ENCODE measurements at regions not wholly inside any gene's neighbourhood (a gene's known extent, or its start where the extent isn't known, plus 50 kb on each side); places are given as distances from the start of the nearest gene placed in this dataset.

DNA sequence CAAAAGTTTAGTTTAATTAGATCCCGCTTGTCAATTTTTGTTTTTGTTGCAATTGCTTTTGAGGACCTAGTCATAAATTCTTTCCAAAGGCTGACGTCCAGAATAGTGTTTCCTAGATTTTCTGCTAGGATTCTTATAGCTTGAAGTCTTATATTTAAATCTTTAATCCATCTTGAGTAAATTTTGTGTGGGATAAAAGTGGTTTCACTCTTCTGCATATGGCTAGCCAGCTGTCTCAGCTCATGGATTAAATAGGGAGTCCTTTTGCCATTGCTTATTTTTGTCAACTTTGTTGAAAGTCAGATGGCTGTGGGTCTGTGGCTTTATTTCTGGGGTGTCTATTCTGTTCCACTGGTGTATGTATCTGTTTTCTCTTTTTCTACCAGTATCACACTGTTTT, 801.3 kb upstream of the ADGRL4 start:
- Histone ChIP-seq H3K9ac (ENCODE audit: low read depth in 1 of 2, low read length in 2 of 2) (no peak overlapping the region), H3K27ac (ENCODE audit: low read depth, low read length) (no peak overlapping the region), H3K4me3 (ENCODE audit: low read depth in 1 of 2, low read length in 2 of 2) (no peak overlapping the region), H3K9me3 (ENCODE audit: control insufficient read depth in 1 of 2, low read length in 2 of 2) (peaks cover 0 to 9% of the 10 kb centered on the region in 2 donors), H3K36me3 (ENCODE audit: control insufficient read depth in 1 of 2, insufficient read depth in 2 of 2, low read length in 2 of 2) (no peaks in the 10 kb centered on the region), H3K4me1 (ENCODE audit: control insufficient read depth in 1 of 2, insufficient read depth in 2 of 2, low read length in 2 of 2) (no peaks in the 10 kb centered on the region), H3K27me3 (ENCODE audit: control insufficient read depth in 1 of 2, insufficient read depth in 2 of 2, low read length in 2 of 2) (no peaks in the 10 kb centered on the region)

DNA sequence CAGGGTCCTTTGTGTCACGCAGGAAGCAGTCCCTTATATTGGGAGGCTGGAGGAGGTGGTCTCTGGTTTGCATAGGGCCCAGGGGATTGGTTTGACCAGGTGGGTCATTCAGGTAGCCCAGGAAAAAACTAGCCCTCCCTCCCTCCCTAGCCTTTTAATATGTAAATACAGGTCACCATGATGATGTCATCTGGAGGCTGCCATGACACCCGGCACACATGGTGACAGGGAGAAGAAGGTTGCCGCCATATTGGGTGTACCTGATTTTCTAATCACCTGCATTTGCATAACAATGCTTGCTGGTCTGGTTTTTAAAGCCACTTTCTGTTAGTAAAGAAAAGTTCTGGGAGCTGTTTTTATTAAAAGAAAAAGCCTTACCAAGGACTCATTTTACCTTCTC, 791.0 kb upstream of the ADGRL4 start:
- no peaks in the 10 kb centered on the region for H3K9me3 ChIP-seq (ENCODE audit: control insufficient read depth in 1 of 2, low read length in 2 of 2)

DNA sequence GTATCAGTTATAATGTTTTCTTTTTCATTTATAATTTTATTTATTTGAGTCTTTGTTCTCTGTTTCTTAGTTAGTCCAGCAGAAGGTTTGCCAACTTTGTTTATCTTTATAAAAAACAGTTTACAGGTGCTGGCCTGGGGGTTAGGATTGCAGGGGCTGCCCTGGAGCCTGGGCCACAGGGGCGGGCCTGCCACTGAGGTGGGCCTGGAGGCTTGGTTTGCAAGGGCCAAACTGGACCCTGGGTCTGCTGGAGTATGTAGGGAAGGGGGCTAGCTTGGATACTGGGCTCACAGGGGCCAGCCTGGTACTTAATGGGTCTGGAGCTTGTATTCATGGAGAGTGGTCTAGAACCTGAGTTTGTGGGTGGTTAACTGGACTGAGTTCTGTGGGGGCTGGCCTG, 789.9 kb upstream of the ADGRL4 start:
- no peaks in the 10 kb centered on the region for H3K9me3 ChIP-seq (ENCODE audit: control insufficient read depth in 1 of 2, low read length in 2 of 2)
- no peak overlapping the region for H3K4me3 ChIP-seq (ENCODE audit: low read depth in 1 of 2, low read length in 2 of 2)
- H3K27ac ChIP-seq (ENCODE audit: low read depth, low read length): no peak overlapping the region
- no peaks in the 10 kb centered on the region for H3K27me3 ChIP-seq (ENCODE audit: control insufficient read depth in 1 of 2, insufficient read depth in 2 of 2, low read length in 2 of 2)
- H3K36me3 ChIP-seq (ENCODE audit: control insufficient read depth in 1 of 2, insufficient read depth in 2 of 2, low read length in 2 of 2): no peaks in the 10 kb centered on the region
- no peak overlapping the region for H3K9ac ChIP-seq (ENCODE audit: low read depth in 1 of 2, low read length in 2 of 2)
- H3K4me1 ChIP-seq (ENCODE audit: control insufficient read depth in 1 of 2, insufficient read depth in 2 of 2, low read length in 2 of 2): no peaks in the 10 kb centered on the region

More for the DNA sequence above, 791.0 kb upstream of the ADGRL4 start:
- Histone ChIP-seq H3K4me1 (ENCODE audit: control insufficient read depth in 1 of 2, insufficient read depth in 2 of 2, low read length in 2 of 2) (no peaks in the 10 kb centered on the region), H3K27ac (ENCODE audit: low read depth, low read length) (no peak overlapping the region), H3K27me3 (ENCODE audit: control insufficient read depth in 1 of 2, insufficient read depth in 2 of 2, low read length in 2 of 2) (no peaks in the 10 kb centered on the region), H3K9ac (ENCODE audit: low read depth in 1 of 2, low read length in 2 of 2) (no peak overlapping the region), H3K36me3 (ENCODE audit: control insufficient read depth in 1 of 2, insufficient read depth in 2 of 2, low read length in 2 of 2) (no peaks in the 10 kb centered on the region), H3K4me3 (ENCODE audit: low read depth in 1 of 2, low read length in 2 of 2) (no peak overlapping the region)

DNA sequence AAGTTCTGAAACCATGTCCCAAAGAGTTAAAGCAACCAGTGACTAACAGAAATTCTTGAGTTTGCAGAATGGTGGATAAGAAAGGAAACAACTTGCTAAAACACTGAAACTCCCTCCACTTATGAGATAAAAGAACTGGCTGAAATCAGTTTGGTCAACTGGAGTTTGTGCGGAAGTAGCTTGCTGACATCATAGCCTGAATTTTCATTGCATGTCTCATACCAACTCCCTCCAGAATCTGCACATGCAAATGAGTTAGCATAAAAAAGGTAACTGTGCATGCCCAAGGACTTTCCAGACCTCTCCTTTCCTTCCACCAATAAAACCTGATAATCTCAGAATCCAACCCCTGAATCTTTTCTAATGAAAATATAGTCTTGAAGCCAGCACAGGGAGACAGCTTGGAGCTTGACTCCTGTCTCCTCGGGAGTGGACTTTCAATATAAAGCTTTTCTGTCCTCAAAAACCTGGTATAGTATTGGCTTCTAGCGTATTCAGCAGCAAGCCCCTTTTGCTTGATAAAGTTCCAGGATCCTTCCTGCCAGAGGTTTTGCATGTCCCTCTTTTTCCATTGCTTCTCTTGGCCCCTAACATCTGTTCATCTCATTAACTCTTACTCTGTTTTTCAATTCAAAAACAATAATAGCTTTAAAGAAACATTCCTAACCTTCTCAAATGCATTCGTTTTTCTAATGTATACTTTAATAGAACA, 785.8 kb upstream of the ADGRL4 start:
- no peak overlapping the region for H3K4me3 ChIP-seq (ENCODE audit: low read depth in 1 of 2, low read length in 2 of 2)
- no peak overlapping the region for H3K27ac ChIP-seq (ENCODE audit: low read depth, low read length)

DNA sequence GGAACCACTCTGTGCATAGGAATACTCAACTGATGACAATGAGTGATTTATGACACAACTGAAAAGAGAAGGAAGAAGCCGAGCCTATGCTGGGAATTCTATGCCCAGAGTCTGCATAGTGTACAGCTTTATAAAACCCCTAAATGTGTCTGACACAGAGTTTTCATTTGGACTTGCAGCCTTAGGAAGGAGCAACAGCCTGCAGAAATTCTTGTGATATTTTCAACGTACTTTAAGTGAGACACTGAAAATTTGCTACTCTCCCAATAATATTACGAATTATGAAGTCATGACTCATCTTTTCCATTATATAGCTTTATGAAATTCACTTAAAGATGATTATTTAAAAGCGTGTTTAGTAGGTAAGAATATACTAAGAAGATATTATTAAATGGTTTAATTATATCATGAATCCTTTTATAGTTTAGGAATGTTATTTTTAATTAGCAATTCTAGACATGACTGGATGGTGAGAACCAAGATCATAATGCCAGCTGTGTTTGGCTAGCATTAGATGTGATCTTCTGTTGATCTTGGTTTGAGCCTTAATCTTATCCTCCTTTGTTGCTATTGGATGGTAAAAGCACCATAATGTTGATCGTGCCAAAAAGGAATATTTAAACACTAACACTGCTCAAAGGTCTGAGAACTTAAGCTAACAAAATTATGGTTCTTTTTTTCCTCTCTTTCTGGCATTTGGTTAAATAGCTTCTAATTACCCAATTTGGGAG, 785.1 kb upstream of the ADGRL4 start:
- Histone ChIP-seq H3K27ac (ENCODE audit: low read depth, low read length) (no peak overlapping the region), H3K4me3 (ENCODE audit: low read depth in 1 of 2, low read length in 2 of 2) (no peak overlapping the region), H3K9me3 (ENCODE audit: control insufficient read depth in 1 of 2, low read length in 2 of 2) (no peaks in the 10 kb centered on the region), H3K36me3 (ENCODE audit: control insufficient read depth in 1 of 2, insufficient read depth in 2 of 2, low read length in 2 of 2) (no peaks in the 10 kb centered on the region), H3K9ac (ENCODE audit: low read depth in 1 of 2, low read length in 2 of 2) (no peak overlapping the region), H3K4me1 (ENCODE audit: control insufficient read depth in 1 of 2, insufficient read depth in 2 of 2, low read length in 2 of 2) (no peaks in the 10 kb centered on the region), H3K27me3 (ENCODE audit: control insufficient read depth in 1 of 2, insufficient read depth in 2 of 2, low read length in 2 of 2) (no peaks in the 10 kb centered on the region)

More for the DNA sequence above, 785.8 kb upstream of the ADGRL4 start:
- no peaks in the 10 kb centered on the region for H3K36me3 ChIP-seq (ENCODE audit: control insufficient read depth in 1 of 2, insufficient read depth in 2 of 2, low read length in 2 of 2)
- no peaks in the 10 kb centered on the region for H3K4me1 ChIP-seq (ENCODE audit: control insufficient read depth in 1 of 2, insufficient read depth in 2 of 2, low read length in 2 of 2)
- H3K9ac ChIP-seq (ENCODE audit: low read depth in 1 of 2, low read length in 2 of 2): no peak overlapping the region
- no peaks in the 10 kb centered on the region for H3K9me3 ChIP-seq (ENCODE audit: control insufficient read depth in 1 of 2, low read length in 2 of 2)
- H3K27me3 ChIP-seq (ENCODE audit: control insufficient read depth in 1 of 2, insufficient read depth in 2 of 2, low read length in 2 of 2): no peaks in the 10 kb centered on the region

DNA sequence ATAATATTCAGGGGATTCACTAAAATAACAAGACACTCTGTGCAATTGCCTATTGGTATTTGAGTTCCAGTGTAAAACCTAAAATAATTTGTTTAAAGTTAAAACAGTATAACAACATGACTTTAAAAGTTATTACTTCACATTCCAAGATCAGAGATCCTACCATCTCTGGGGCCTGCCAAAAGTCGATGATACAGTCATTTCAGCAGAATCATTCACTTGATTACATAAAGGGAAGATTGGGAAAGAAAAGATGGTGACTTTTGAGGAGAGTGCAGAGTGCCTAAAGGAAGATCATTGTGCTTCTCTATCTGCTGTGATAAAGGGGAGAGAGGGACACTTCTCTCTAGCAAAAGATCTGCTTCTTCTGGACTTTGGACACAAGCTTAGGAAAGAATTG, 784.4 kb upstream of the ADGRL4 start:
- no peaks in the 10 kb centered on the region for H3K36me3 ChIP-seq (ENCODE audit: control insufficient read depth in 1 of 2, insufficient read depth in 2 of 2, low read length in 2 of 2)
- H3K4me3 ChIP-seq (ENCODE audit: low read depth in 1 of 2, low read length in 2 of 2): no peak overlapping the region
- no peak overlapping the region for H3K9ac ChIP-seq (ENCODE audit: low read depth in 1 of 2, low read length in 2 of 2)
- H3K27me3 ChIP-seq (ENCODE audit: control insufficient read depth in 1 of 2, insufficient read depth in 2 of 2, low read length in 2 of 2): no peaks in the 10 kb centered on the region
- H3K27ac ChIP-seq (ENCODE audit: low read depth, low read length): no peak overlapping the region
- no peaks in the 10 kb centered on the region for H3K9me3 ChIP-seq (ENCODE audit: control insufficient read depth in 1 of 2, low read length in 2 of 2)
- no peaks in the 10 kb centered on the region for H3K4me1 ChIP-seq (ENCODE audit: control insufficient read depth in 1 of 2, insufficient read depth in 2 of 2, low read length in 2 of 2)

DNA sequence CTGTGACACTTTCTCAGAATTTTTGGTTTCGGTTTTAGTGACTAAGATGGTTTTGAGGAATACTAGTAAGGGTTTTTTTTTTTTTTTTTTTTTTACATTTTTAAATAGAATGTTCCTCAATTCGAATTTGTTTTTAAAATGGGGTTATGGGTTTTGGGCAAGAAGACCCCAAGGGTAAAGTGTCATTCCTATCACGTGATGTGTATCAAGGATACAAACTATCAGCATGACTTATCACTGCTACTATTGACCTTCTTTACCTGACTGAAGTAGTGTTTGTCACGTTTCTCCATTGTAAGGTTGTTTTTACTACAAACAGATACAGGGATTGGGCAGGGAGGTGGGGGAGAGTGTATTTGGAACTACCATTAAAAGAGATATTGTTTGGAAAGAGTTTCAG, 781.1 kb upstream of the ADGRL4 start:
- Histone ChIP-seq H3K4me1 (ENCODE audit: control insufficient read depth in 1 of 2, insufficient read depth in 2 of 2, low read length in 2 of 2) (no peaks in the 10 kb centered on the region), H3K27me3 (ENCODE audit: control insufficient read depth in 1 of 2, insufficient read depth in 2 of 2, low read length in 2 of 2) (no peaks in the 10 kb centered on the region), H3K9ac (ENCODE audit: low read depth in 1 of 2, low read length in 2 of 2) (no peak overlapping the region), H3K36me3 (ENCODE audit: control insufficient read depth in 1 of 2, insufficient read depth in 2 of 2, low read length in 2 of 2) (no peaks in the 10 kb centered on the region), H3K27ac (ENCODE audit: low read depth, low read length) (no peak overlapping the region), H3K9me3 (ENCODE audit: control insufficient read depth in 1 of 2, low read length in 2 of 2) (no peaks in the 10 kb centered on the region), H3K4me3 (ENCODE audit: low read depth in 1 of 2, low read length in 2 of 2) (no peak overlapping the region)

DNA sequence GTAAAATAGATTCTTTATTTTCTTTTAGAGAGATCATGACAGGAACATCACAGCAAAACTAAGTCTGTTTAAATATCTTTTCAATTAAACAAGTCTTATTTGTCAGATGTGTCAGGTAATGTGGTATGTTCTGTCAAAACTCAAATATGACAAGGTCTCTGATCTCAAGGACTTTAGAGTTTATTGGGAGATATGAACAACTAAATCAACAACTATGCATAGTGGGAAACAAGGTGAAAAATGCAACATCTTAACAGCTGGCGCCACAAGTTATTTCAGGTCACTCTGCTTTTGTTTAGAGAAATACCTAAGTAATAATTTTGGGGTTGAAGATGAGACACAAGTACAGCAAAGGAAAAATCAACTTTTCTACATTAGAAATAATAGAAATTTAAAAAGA, 779.4 kb upstream of the ADGRL4 start:
- H3K4me1 ChIP-seq (ENCODE audit: control insufficient read depth in 1 of 2, insufficient read depth in 2 of 2, low read length in 2 of 2): no peaks in the 10 kb centered on the region
- H3K4me3 ChIP-seq (ENCODE audit: low read depth in 1 of 2, low read length in 2 of 2): no peak overlapping the region
- no peak overlapping the region for H3K27ac ChIP-seq (ENCODE audit: low read depth, low read length)
- H3K27me3 ChIP-seq (ENCODE audit: control insufficient read depth in 1 of 2, insufficient read depth in 2 of 2, low read length in 2 of 2): no peaks in the 10 kb centered on the region
- H3K9me3 ChIP-seq (ENCODE audit: control insufficient read depth in 1 of 2, low read length in 2 of 2): no peaks in the 10 kb centered on the region
- H3K9ac ChIP-seq (ENCODE audit: low read depth in 1 of 2, low read length in 2 of 2): no peak overlapping the region
- no peaks in the 10 kb centered on the region for H3K36me3 ChIP-seq (ENCODE audit: control insufficient read depth in 1 of 2, insufficient read depth in 2 of 2, low read length in 2 of 2)

DNA sequence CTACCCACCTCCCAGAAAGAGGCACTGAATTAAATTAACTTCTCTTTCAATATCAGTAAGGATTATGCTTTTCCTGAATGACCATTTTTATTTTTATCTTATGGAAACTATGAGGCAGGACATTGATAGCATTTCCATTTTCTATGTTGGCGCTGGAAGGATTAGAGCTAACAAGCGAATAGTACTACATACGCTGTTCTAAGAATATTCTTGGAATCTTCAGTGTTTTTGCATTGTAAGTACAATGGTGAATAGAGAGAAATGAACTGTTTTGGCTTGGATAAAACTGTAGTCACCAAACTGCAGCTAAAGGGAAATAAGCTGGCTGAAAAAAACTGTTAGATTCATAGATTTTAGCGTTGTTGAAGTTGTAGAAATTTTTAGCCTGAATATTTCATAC, 779.0 kb upstream of the ADGRL4 start:
- H3K27ac ChIP-seq (ENCODE audit: low read depth, low read length): no peak overlapping the region

DNA sequence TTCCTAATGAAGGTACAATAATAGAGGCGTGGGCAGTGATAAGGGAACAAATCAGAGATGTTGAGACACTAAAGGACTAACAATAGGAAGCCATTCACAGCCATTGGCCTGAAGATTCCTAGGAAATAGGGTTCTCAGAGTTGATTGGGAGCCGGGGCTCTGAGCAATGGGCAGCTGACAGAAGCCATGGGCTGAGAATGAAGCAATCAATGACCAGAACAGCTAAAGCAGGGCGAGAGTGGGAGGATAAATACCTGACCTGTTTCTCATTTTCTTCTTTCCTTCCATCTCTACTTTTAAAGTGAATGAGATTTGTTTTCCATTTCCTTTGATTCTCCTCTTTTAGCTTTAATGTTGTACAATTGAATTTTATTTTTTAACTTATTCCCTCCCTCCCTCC, 774.7 kb upstream of the ADGRL4 start:
- Histone ChIP-seq H3K9ac (ENCODE audit: low read depth in 1 of 2, low read length in 2 of 2) (no peak overlapping the region), H3K36me3 (ENCODE audit: control insufficient read depth in 1 of 2, insufficient read depth in 2 of 2, low read length in 2 of 2) (no peaks in the 10 kb centered on the region), H3K27ac (ENCODE audit: low read depth, low read length) (no peak overlapping the region), H3K27me3 (ENCODE audit: control insufficient read depth in 1 of 2, insufficient read depth in 2 of 2, low read length in 2 of 2) (no peaks in the 10 kb centered on the region), H3K9me3 (ENCODE audit: control insufficient read depth in 1 of 2, low read length in 2 of 2) (no peaks in the 10 kb centered on the region), H3K4me1 (ENCODE audit: control insufficient read depth in 1 of 2, insufficient read depth in 2 of 2, low read length in 2 of 2) (no peaks in the 10 kb centered on the region), H3K4me3 (ENCODE audit: low read depth in 1 of 2, low read length in 2 of 2) (no peak overlapping the region)

More for the DNA sequence above, 779.0 kb upstream of the ADGRL4 start:
- no peaks in the 10 kb centered on the region for H3K27me3 ChIP-seq (ENCODE audit: control insufficient read depth in 1 of 2, insufficient read depth in 2 of 2, low read length in 2 of 2)
- no peaks in the 10 kb centered on the region for H3K9me3 ChIP-seq (ENCODE audit: control insufficient read depth in 1 of 2, low read length in 2 of 2)
- no peak overlapping the region for H3K4me3 ChIP-seq (ENCODE audit: low read depth in 1 of 2, low read length in 2 of 2)
- H3K36me3 ChIP-seq (ENCODE audit: control insufficient read depth in 1 of 2, insufficient read depth in 2 of 2, low read length in 2 of 2): no peaks in the 10 kb centered on the region
- no peak overlapping the region for H3K9ac ChIP-seq (ENCODE audit: low read depth in 1 of 2, low read length in 2 of 2)
- H3K4me1 ChIP-seq (ENCODE audit: control insufficient read depth in 1 of 2, insufficient read depth in 2 of 2, low read length in 2 of 2): no peaks in the 10 kb centered on the region
